Right lobe of liver (tissue), 6 donors: ENCODE measurements at regions not wholly inside any gene's neighbourhood (a gene's known extent, or its start where the extent isn't known, plus 50 kb on each side); places are given as distances from the start of the nearest gene placed in this dataset.
A peak's percentile ranks its signal among the peaks of the same experiment; 100 is the strongest.

ENCODE experiments used
- ATAC-seq, 4 donors: fragments of 200-7000 bp; cut with Tn5 transposase; one replicate each; pipeline ENCODE4 v1.9.1; 2020; ENCODE audit warnings: mild to moderate bottlenecking in 4 of 4, moderate library complexity in 4 of 4
- DNase-seq, 3 donors: peaks; one replicate each; pipeline ENCODE4 v3.0.0-alpha.2; 2020
- H3K27ac ChIP-seq, 3 donors: fragments of 200-600 bp; one replicate each; pipeline ENCODE4 v1.8.0; 2022
- H3K27me3 ChIP-seq, 2 donors: fragments of 200-600 bp; one replicate each; pipeline ENCODE4 v1.8.0; 2022
- H3K36me3 ChIP-seq, 4 donors: fragments of 200-600 bp; sonication (generic) in 1 of 4; one replicate each; pipeline versions ENCODE4 v1.5.1 to v1.8.0; 2017 to 2022; ENCODE audit warnings: control low read depth in 1 of 4
- H3K4me1 ChIP-seq, 4 donors: fragments of 200-600 bp; sonication (generic) in 1 of 4; one replicate each; pipeline versions ENCODE4 v1.5.1 to v1.8.0; 2017 to 2022; ENCODE audit warnings: control low read depth in 1 of 4
- H3K4me3 ChIP-seq, 3 donors: fragments of 200-600 bp; one replicate each; pipeline ENCODE4 v1.8.0; 2022
- H3K9me3 ChIP-seq, 4 donors: fragments of 200-600 bp; sonication (generic) in 1 of 4; one replicate each; pipeline versions ENCODE4 v1.5.1 to v1.8.0; 2017 to 2022; ENCODE audit warnings: control low read depth in 1 of 4
- POLR2A ChIP-seq: fragments of 450-650 bp; IDR thresholded peaks from one replicate; pipeline ENCODE4 v1.6.1; 2017; ENCODE audit warnings: antibody characterized with exemption, mild to moderate bottlenecking
- WGBS: methylation state at CpG from one replicate; pipeline ENCODE4 v1.1.6; 2018; ENCODE audit warnings: low coverage, low lambda C conversion rate; ENCODE audit not compliant: insufficient coverage; ENCODE audit errors: missing lambda C conversion rate; 5-methylcytosine and 5-hydroxymethylcytosine counted together
- intact Hi-C, 2 donors: fragments of 100-400 bp; cut with DNase I; formaldehyde crosslinking; loops; one replicate each; pipeline versions ENCODE4 v1.11.2 to v1.14.1; 2022
- TF ChIP-seq, protein P1 (sequence below), 4 donors: fragments of 200-600 bp in 3 of 4; fragments of 450-650 bp in 1 of 4; IDR thresholded peaks; one replicate each; pipeline versions ENCODE4 v1.5.1 to v1.8.0; 2016 to 2022; ENCODE audit warnings: antibody characterized with exemption in 4 of 4, mild to moderate bottlenecking in 2 of 4
- donor health status: DM: no; HTN: yes; CAD: no.
- donor health status: DM: no; HTN: no; CAD: no.
- donor health status: DM: no; HTN: no; CAD: no.
- donor health status: DM: no; HTN: yes; CAD: no.
- donor health status: DM: no; HTN: yes; CAD: no.

DNA sequence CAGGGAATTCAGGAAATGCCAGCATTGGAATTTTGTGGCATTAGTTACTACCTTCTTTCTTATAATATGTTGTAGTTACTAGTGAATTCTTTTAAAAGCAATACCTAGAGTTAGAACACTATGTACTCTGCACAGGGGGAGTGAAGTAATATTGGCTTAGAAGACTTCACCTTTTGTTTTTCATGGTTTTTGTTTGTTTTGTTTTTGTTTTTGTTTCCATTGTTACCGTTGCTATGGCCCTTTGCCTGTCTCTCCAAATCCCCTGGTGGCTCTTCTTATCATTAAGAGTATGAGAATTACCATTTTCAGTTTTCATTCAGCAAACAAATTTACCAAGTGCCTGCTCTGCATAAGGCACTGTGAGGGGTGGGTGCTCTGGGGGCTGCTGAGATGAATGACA is 160.1 kb downstream of the HAUS1 start:
- peak in 1 of 4 donors; percentile 59 for ATAC-seq
- WGBS, result 67% methylated on average over 1 of the region's 1 CpG
- intact Hi-C loops, result no loop called here
- TF ChIP-seq, protein P1, sequence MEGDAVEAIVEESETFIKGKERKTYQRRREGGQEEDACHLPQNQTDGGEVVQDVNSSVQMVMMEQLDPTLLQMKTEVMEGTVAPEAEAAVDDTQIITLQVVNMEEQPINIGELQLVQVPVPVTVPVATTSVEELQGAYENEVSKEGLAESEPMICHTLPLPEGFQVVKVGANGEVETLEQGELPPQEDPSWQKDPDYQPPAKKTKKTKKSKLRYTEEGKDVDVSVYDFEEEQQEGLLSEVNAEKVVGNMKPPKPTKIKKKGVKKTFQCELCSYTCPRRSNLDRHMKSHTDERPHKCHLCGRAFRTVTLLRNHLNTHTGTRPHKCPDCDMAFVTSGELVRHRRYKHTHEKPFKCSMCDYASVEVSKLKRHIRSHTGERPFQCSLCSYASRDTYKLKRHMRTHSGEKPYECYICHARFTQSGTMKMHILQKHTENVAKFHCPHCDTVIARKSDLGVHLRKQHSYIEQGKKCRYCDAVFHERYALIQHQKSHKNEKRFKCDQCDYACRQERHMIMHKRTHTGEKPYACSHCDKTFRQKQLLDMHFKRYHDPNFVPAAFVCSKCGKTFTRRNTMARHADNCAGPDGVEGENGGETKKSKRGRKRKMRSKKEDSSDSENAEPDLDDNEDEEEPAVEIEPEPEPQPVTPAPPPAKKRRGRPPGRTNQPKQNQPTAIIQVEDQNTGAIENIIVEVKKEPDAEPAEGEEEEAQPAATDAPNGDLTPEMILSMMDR (IDR thresholded peaks at IDR 0.05), result no peak
- TF ChIP-seq POLR2A, result no peak
- Histone ChIP-seq H3K27ac (no peak overlapping the region), H3K36me3 (peaks cover 0 to 17% (median 0%) of the 10 kb centered on the region in 4 donors), H3K27me3 (no peaks in the 10 kb centered on the region), H3K9me3 (no peaks in the 10 kb centered on the region), H3K4me1 (no peaks in the 10 kb centered on the region), H3K4me3 (no peak overlapping the region)
- no peak for DNase-seq

DNA sequence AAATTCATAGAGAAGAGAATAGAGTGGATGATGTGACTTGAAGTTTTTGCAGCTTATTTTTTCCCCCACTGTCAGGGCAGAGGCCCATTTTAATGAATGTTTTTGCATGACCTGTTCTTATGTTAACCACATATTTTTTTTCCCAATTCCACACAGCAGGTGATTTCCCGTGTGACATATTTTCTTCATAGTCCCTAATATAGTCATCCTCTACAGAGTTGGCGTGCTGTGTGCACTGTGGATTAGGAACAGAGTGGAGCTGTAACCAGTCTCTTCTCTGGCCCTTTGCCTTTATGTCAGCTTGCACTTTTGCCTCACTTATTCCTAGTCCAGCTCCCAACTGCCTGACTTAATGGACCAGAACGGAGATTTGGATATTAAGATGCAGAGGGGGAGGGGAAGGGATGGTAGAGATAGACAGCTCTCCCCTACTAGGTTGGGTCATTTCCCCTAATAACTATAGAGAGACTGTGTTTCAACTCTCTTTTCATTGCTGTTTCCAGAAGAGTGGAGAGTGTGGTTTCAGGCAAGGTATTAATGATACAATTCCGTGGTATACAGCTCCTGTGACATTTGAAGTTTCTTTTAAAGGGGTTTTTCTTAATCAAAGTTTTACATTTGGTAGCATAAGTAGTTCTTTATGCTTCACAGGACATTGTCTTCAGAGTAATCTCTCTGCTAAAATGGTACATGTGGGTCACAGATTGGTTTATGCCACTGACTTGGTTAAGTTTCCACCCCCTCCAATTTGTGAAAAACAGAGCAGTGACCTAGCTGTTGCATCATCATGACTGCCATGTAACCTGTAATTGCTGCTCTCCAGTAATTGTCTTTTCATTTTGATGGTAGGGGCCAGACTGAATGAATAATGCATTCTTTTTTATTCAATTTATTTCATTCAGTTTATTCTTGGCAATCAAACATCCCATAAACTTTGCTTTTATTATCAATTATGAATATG is 161.3 kb downstream of the HAUS1 start:
- Histone ChIP-seq H3K9me3 (no peaks in the 10 kb centered on the region), H3K27me3 (no peaks in the 10 kb centered on the region), H3K4me3 (no peak overlapping the region), H3K4me1 (no peaks in the 10 kb centered on the region), H3K27ac (no peak overlapping the region), H3K36me3 (peaks cover 0 to 17% (median 0%) of the 10 kb centered on the region in 4 donors)
- WGBS, result 78% methylated on average over 4 of the region's 4 CpGs
- ATAC-seq, result no peak
- TF ChIP-seq POLR2A, result no peak
- TF ChIP-seq, protein P1 (IDR thresholded peaks at IDR 0.05), result no peak
- no peak for DNase-seq
- intact Hi-C loops, result no loop called here

DNA sequence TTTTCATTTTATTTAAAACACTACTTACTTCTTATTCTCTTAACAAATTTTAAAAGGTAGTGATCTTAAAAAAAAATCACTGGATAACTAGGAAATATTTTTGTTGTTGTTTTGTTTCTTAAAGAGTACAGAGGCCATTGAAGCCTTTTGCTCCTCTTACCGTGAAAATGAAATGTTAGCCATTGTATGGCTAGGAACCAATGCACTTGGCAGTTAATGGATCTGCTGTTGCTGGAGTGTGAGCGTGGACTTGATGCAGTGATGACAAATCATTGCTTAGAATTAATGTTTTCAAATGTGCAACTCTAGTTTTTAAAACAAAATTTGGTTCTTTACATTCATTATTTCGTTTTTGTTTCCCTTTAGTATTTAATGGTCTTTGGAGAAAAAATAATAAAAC is 162.3 kb downstream of the HAUS1 start:
- H3K27me3 ChIP-seq, result no peaks in the 10 kb centered on the region
- H3K27ac ChIP-seq, result no peak overlapping the region
- peaks cover 0 to 17% (median 0%) of the 10 kb centered on the region in 4 donors for H3K36me3 ChIP-seq
- H3K4me1 ChIP-seq, result no peaks in the 10 kb centered on the region
- no peak overlapping the region for H3K4me3 ChIP-seq
- DNase-seq, result no peak
- no peak for ATAC-seq
- TF ChIP-seq POLR2A, result no peak
- TF ChIP-seq, protein P1 (IDR thresholded peaks at IDR 0.05), result no peak
- 92% methylated on average over 3 of the region's 3 CpGs for WGBS
- no peaks in the 10 kb centered on the region for H3K9me3 ChIP-seq
- intact Hi-C loops, result no loop called here

DNA sequence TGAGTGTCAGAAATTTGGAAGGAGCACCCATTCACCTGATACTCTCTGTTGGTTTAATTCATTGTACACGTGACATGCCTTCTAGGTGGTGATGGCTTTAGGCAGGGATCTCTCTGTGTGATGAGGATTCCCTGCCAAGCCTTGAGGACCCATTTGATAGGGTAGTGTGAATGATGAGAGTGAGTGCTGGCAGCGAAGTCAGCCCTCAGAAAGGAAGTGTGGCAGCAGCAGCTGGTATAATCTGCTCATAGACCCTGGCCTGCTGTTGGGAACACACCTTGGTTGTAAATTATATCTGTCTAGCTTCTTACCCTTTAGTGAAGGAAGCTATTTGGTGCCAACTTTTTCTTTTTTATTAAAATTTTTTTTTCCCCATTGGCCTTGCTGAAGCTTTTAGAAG is 164.5 kb downstream of the HAUS1 start:
- no peak for TF ChIP-seq POLR2A
- TF ChIP-seq, protein P1 (IDR thresholded peaks at IDR 0.05), result no peak
- Histone ChIP-seq H3K4me3 (no peak overlapping the region), H3K36me3 (peaks cover 0 to 8% (median 0%) of the 10 kb centered on the region in 4 donors), H3K27me3 (no peaks in the 10 kb centered on the region), H3K9me3 (no peaks in the 10 kb centered on the region), H3K27ac (no peak overlapping the region), H3K4me1 (no peaks in the 10 kb centered on the region)
- WGBS, result 100% methylated on average over 1 of the region's 2 CpGs
- intact Hi-C loops, result no loop called here
- DNase-seq (no peak), ATAC-seq (no peak)
